ENCODE measurements at regions not wholly inside any gene's neighbourhood (a gene's known extent, or its start where the extent isn't known, plus 50 kb on each side); places are given as distances from the start of the nearest gene placed in this dataset.

DNA sequence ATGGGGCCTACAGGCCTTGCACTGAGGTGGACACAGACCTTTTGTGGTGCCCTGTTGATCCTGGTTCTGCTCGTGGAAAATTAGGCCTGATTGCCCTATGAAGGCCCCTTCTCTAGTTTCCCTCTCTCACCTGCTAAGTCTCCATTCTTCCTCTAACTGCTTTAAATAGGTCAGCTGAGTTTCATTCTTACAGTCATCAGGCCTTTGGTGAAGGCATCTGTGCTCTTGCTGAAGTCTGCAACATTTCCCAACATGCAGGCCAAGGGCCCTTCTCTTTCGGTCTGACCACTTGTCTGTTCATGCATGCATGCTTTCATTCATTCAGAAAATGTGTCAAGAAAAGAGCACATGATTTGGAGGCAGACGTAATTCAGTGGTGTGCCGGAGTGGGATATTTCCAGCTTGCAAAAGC lies 244.0 kb downstream of the BUB3 start:
- Histone ChIP-seq H2BK120ac (ENCODE audit: low read depth, low read length, poor library complexity, severe bottlenecking) (no peak overlapping the region), H4K8ac (replicated peaks; ENCODE audit: insufficient read length, low read depth, low read length) (no peak overlapping the region), H3T11ph (ENCODE audit: low read length) (no peak overlapping the region), H3K9ac (ENCODE audit: extremely low read depth, insufficient read length, low read length) (no peak overlapping the region), H3K79me2 (ENCODE audit: insufficient read depth, low read length) (no peaks in the 10 kb centered on the region), H3K18ac (ENCODE audit: insufficient read length, low read depth, low read length) (no peak overlapping the region), H4K20me1 (ENCODE audit: control insufficient read depth, insufficient read depth, insufficient read length) (no peaks in the 10 kb centered on the region), H3K14ac (ENCODE audit: insufficient read depth, low read length) (no peak overlapping the region), H2BK15ac (ENCODE audit: low read depth, low read length) (no peak overlapping the region), H3K4me1 (ENCODE audit: insufficient read depth, low read length) (no peaks in the 10 kb centered on the region), H3K27ac (ENCODE audit: insufficient read length, low read depth, low read length) (no peak overlapping the region), H3K79me1 (ENCODE audit: insufficient read depth, low read depth, low read length, poor library complexity, severe bottlenecking) (no peaks in the 10 kb centered on the region), H2AFZ (ENCODE audit: low read length) (no peak overlapping the region), H2BK12ac (ENCODE audit: insufficient read length, low read depth, low read length) (no peak overlapping the region), H3K23ac (ENCODE audit: insufficient read length, low read depth, low read length) (no peak overlapping the region), H3K27me3 (ENCODE audit: insufficient read depth, low read length) (no peaks in the 10 kb centered on the region), H2AK5ac (ENCODE audit: insufficient read length, low read length) (no peak overlapping the region), H2BK5ac (ENCODE audit: insufficient read length, low read length) (no peak overlapping the region), H3K56ac (ENCODE audit: insufficient read length, low read depth, low read length) (no peak overlapping the region), H3K23me2 (ENCODE audit: insufficient read length, low read depth, low read length, poor library complexity, severe bottlenecking) (no peaks in the 10 kb centered on the region), H4K5ac (ENCODE audit: insufficient read length, low read depth, low read length) (no peak overlapping the region), H3K9me3 (ENCODE audit: control insufficient read depth, low read depth, low read length) (peaks cover 7% of the 10 kb centered on the region), H2BK20ac (ENCODE audit: low read depth, low read length, poor library complexity, severe bottlenecking) (no peak overlapping the region), H3K4ac (ENCODE audit: low read depth, low read length) (no peak overlapping the region), H3K4me2 (ENCODE audit: insufficient read depth, insufficient read length, low read length) (no peak overlapping the region), H4K91ac (ENCODE audit: insufficient read length, low read depth, low read length) (no peak overlapping the region)
- TF ChIP-seq, protein P1, sequence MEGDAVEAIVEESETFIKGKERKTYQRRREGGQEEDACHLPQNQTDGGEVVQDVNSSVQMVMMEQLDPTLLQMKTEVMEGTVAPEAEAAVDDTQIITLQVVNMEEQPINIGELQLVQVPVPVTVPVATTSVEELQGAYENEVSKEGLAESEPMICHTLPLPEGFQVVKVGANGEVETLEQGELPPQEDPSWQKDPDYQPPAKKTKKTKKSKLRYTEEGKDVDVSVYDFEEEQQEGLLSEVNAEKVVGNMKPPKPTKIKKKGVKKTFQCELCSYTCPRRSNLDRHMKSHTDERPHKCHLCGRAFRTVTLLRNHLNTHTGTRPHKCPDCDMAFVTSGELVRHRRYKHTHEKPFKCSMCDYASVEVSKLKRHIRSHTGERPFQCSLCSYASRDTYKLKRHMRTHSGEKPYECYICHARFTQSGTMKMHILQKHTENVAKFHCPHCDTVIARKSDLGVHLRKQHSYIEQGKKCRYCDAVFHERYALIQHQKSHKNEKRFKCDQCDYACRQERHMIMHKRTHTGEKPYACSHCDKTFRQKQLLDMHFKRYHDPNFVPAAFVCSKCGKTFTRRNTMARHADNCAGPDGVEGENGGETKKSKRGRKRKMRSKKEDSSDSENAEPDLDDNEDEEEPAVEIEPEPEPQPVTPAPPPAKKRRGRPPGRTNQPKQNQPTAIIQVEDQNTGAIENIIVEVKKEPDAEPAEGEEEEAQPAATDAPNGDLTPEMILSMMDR (conservative IDR thresholded peaks at IDR 0.05), result no peak
- H3K36me3 Mint-ChIP-seq (ENCODE audit: insufficient read depth in 1 of 3, low read depth in 3 of 3), result peaks cover 10 to 21% (median 15%) of the 10 kb centered on the region in 3 experiments
- peaks cover 0 to 4% of the 10 kb centered on the region in 2 experiments; a peak in 2 of 4 replicates for H3K4me1 Mint-ChIP-seq
- H3K9me3 Mint-ChIP-seq, result peaks cover 17 to 18% of the 10 kb centered on the region in 2 experiments
- H3K27me3 Mint-ChIP-seq (ENCODE audit: low read depth), result 0 out of 2 replicates have a peak, but pooled peaks cover 1% of the 10 kb centered on the region
- DNase-seq, result no peak
- no peak overlapping the region for H3K4me3 Mint-ChIP-seq
- H3K27ac Mint-ChIP-seq, result no peak overlapping the region; a peak in 1 of 7 replicates
- WGBS (ENCODE audit: extremely low coverage, insufficient read length, low lambda C conversion rate), result no CpG with 5 or more reads among the region's 4 CpGs

All from H9 (cell line).